HG02759 (cell line): ENCODE measurements at regions not wholly inside any gene's neighbourhood (a gene's known extent, or its start where the extent isn't known, plus 50 kb on each side); places are given as distances from the start of the nearest gene placed in this dataset.

Source experiments
- ATAC-seq: cut with Tn5 transposase; IDR thresholded peaks from one replicate; pipeline ENCODE4 v1.9.1; 2021; ENCODE audit warnings: mild to moderate bottlenecking, moderate library complexity; ENCODE audit not compliant: unreplicated experiment

GRCh38 chr1:228968891-228969606, 233.8 kb downstream of the RHOU start:
- ATAC-seq, result no peak

GRCh38 chr1:228969953-228970800, 234.9 kb downstream of the RHOU start:
- ATAC-seq, result no peak

- no peak for ATAC-seq
Measured at GRCh38 chr1:228972576-228972975, 237.3 kb downstream of the RHOU start.

GRCh38 chr1:228974273-228974672, 239.0 kb downstream of the RHOU start:
- ATAC-seq, result no peak

DNA sequence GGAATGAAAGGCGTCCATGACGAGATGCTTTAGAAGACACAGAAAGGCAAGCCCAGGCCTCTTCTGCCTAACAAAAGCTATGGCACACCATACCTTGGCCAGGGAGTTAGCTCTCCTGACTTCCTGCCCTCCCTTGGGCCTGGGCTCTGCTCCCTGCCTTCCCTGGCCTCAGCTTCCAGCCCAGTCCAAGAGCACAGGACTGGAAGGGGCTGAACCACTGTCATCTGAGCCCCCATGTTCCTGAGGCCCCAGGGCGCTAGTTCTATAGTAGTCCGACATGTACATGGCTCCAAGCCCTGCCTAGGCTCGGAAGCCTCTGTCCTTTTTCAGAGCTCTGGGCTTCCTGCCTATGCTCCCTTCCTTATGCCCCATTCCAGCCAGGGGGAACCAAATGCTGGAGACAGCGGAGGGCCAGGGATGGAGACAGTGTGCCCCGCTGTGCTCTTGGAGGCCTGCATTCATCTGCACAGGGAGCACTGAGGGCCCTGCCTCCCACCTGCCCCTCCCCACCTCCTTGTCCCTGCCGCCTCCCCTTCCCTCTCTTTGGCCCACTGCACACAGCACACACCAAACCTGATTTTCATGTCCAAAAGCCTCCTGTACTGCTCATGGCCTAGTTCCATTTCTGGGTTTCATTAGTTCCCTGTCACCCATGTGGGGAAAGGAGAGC, 240.1 kb downstream of the RHOU start:
- no peak for ATAC-seq

- ATAC-seq, result no peak
Measured at GRCh38 chr1:228976316-228976715, 241.0 kb downstream of the RHOU start.

DNA sequence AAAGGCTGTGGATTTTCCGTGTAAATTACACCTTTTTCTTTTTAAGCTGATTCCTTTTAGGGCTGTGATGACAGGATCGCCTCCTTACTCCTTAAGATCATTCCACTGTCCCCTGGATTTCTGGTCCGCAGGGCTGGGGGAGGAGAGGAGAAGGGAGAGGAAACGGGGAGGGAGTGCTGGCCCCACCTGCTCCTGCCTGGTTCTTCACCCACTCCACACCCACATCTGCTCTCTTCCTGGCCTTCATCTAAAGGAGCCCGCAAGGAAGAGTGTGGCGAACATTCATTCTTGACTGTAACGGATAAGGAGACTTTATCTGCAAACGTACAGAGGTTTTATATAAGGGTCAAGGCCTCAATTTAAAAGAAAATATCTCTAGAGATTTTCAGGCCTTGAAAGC, 242.0 kb downstream of the RHOU start:
- ATAC-seq, result no peak

DNA sequence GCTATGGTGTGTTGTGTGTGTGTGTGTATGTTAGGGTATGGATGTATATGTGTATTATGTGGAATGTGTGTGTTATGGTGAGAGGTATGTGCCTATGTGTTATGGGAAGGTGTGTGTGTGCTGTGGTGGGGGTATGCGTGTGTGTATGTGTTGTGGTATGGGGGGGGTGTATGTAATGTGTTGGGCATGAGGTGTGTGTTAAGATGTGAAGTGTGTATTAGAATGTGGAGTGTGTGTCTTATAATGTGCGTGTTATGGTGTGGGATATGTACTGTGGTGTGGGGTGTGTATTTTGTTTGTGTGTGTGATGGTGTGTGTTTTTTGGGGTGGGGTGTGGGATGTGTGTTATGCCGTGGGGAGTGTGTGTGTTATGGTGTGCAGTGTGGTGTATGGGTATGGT, 242.5 kb downstream of the RHOU start:
- ATAC-seq, result no peak

- ATAC-seq, result no peak
Measured at GRCh38 chr1:228978484-228979324, 243.4 kb downstream of the RHOU start.

DNA sequence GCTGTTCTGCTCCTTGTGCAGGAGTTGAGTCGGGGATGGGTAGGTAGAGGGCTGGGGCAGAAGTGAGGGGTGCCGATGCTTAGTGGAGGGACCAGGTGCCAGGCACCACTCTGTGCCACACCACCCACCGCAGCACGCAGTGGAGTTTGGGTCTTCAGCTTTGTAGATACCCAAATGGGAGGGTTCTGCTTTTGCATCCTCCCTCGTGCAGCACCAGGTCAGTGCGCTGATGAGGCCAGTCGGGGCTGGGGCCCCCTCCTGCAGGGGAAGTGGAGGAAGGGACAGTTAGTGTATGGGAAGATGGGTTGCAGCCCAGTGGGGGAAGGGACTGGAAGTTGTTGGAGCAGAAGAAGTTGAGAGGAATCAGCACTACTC, 244.0 kb downstream of the RHOU start:
- no peak for ATAC-seq

- ATAC-seq, result no peak
Measured at GRCh38 chr1:228979774-228980173, 244.5 kb downstream of the RHOU start.

DNA sequence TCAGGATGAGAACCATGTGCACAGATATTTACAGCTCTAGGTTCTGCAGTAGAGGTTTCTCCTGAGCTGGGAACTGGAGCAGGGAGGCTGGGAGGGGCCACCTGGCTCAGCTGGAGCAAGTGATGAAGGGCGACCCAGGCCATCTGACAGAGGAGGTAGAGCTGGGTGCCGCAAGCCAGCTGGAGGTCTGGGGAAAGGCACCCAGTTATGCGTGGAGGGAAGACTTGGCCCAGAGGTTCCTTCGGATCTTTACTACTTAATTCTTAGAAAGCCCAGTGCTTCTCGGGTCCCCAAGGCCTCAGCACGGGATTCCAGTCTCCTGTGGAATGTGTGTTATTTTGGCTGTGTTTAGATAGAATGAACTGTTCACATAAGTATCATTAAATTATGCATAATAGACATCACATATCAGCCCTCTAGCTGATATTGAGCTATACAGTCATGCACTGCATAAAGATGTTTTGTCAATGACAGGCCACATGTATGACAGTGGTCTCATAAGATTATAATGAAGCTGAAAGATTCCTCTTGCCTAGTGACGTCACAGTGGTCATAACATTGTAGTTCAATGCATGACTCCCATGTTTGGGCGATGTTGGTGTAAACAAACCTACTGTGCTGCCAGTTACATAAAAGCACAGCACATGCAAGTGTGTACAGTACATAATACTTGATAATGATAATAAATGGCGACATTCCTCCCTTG, 245.1 kb downstream of the RHOU start:
- no peak for ATAC-seq

DNA sequence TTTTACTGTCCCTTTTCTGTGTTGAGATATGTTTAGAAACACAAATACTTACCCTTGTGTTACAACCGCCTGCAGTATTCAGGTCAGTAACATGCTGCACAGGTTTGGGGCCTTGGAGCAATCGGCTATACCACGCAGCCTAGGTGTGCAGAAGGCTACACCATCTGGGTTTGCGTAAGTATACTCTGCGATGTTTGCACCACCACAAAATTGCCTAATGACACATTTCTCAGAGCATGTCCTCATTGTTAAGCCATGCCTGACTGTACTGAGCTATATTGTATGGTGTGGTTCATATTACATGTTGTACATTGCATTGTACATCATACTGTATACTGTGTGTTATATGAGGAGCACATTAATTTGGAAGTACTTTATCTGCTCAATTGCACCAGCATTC, 247.4 kb downstream of the RHOU start:
- ATAC-seq, result no peak

DNA sequence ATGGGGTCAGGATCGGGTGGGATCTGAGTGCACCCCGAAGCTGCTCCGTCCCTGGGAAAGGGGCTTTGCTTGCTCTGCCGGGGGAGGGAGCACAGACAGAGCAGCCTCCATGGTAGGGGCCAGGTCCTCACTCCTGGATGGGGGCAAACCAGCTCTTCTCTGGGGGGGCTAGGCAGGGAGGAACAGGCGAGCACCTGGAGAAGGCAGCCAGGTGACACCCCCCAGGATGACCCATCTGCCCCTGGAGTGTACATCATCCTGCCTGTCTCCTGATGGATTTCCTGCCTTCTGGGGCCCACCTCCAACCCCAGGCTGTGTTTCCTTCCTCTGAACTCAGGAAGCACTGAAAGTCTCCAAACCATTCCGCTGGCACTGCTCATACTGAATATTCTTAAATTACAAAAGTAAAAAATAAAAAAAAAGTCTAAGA, 248.0 kb downstream of the RHOU start:
- ATAC-seq, result no peak

GRCh38 chr1:228983661-228984060, 248.4 kb downstream of the RHOU start:
- ATAC-seq, result no peak

DNA sequence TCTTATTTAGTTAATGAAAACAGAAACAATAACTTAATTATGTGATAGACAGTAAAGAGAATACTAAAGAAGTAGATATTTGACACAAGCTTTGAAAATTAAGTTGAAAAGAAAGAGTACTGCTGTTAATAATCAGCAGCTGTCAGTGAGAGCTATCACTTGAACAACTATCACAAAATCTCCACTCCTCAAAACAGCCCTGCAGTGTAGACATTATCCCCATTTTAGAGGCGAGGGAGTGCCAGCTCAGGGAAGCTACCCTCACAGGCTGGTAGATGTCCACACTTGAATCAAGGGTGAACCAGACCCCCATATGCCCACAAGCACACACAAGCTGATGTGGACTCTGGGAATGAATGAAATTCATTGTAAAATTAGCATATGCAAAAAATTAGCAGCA, 248.8 kb downstream of the RHOU start:
- ATAC-seq, result no peak

DNA sequence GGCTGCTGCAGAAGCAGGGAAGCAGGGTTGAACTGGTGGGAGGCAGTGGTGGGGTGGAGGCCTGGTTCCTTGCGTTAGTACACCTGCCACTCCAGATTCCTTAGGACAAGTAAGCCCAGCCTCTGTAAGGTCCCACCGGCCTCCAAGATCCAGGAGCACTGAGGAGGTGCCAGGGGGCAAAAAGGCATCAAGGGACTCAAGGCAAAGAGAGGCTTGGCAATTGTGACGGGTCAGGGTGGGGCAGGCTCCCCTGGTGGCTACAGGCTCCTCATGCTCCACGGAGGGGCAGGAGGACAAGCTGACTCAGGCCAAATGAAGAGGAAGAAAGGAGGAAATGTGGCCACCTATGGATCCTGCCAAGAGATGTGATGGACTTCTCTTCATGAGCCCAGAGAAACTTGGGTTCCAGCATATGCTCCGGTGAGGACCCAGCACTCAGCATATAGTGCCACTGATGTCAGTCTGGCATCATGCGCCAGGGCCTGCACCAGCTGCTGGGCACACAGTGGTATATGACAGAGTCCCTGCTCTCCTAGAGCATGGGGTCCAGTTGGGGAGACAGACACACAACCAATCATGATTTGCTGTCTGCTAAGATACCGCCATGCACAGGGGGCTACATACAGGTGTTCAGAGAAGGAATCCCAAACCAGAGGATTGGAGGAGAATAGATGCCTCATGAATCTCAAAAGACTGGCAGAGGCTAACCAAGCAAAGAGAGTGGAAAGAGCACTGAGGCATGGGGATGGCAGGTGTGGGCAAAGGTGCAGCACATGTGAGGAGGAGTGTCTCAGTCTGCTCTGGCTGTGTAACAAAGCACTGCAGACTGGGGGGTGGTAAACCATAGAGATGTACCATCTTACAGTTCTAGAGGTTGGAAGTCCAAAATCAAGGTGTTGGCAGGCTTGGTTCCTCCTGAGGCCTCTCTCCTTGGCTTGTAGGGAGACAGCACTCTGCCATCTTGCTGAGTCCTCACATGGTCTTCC, 249.7 kb downstream of the RHOU start:
- no peak for ATAC-seq

DNA sequence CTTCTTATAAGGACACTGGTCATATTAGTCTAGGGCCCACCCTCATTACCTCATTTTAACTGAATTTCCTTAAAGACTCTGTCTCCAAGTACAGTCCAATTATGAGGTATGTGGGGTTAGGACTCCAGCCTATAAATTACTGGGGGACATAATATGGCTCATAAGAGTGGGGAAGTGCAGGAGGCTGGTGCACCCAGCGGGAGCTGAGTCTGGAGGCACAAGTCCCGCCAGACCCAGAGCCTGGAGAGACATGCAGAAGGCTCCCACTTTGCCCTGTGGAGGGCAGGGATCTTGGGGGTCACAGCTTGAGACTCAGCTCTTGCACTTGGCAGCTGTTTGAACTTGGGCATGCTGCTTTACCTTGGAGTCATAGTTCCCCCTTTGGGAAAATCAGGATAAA, 250.4 kb downstream of the RHOU start:
- ATAC-seq, result no peak
